H1 (cell line): ENCODE measurements at regions not wholly inside any gene's neighbourhood (a gene's known extent, or its start where the extent isn't known, plus 50 kb on each side); places are given as distances from the start of the nearest gene placed in this dataset.

Source experiments
- CTCF ChIA-PET: fragments of 300-600 bp; sonication (Branson Sonifier 250); formaldehyde crosslinking; loops from one replicate; lab custom pipeline; 2021; ENCODE audit not compliant: partially characterized antibody; lab: Charles Lee
- POLR2A ChIA-PET: fragments of 300-600 bp; sonication (Branson Sonifier 250); formaldehyde crosslinking; loops from one replicate; lab custom pipeline; 2021; ENCODE audit warnings: inconsistent platforms; ENCODE audit not compliant: partially characterized antibody; lab: Charles Lee
- DNase-seq, 2 experiments: peaks; one replicate each; pipeline versions ENCODE4 v3.0.0 to v3.0.0-alpha.2; 2010 to 2022; ENCODE audit warnings: low spot score in 2 of 2, low read depth in 1 of 2, mixed read lengths in 1 of 2
- FAIRE-seq: peaks from 2 replicates; lab custom pipeline; 2011; peaks lifted over from hg19 to GRCh38; lab: Jason Lieb, UNC
- H2AFZ ChIP-seq: 2 replicates; pipeline ENCODE4 v1.8.1; 2012; ENCODE audit warnings: low read length, inconsistent platforms
- H2AK5ac ChIP-seq: 2 replicates; pipeline ENCODE4 v1.6.1; 2013; ENCODE audit warnings: low read depth, low read length
- H2BK120ac ChIP-seq: replicated peaks from 2 replicates; pipeline ENCODE3; 2013; ENCODE audit warnings: low read depth, low read length, inconsistent platforms
- H2BK12ac ChIP-seq: 2 replicates; pipeline ENCODE4 v1.6.1; 2013; ENCODE audit warnings: low read depth, low read length
- H2BK15ac ChIP-seq: 2 replicates; pipeline ENCODE4 v1.6.1; 2013; ENCODE audit warnings: low read length
- H2BK20ac ChIP-seq: 2 replicates; pipeline ENCODE4 v1.6.1; 2013; ENCODE audit warnings: low read length
- H2BK5ac ChIP-seq: 2 replicates; pipeline ENCODE4 v1.6.1; 2013; ENCODE audit warnings: low read depth, low read length
- H3K14ac ChIP-seq: 2 replicates; pipeline ENCODE4 v1.6.1; 2013; ENCODE audit warnings: inconsistent platforms; ENCODE audit not compliant: insufficient read length
- H3K18ac ChIP-seq: 2 replicates; pipeline ENCODE4 v1.6.1; 2013; ENCODE audit warnings: low read length; ENCODE audit errors: extremely low read depth
- H3K23ac ChIP-seq: 2 replicates; pipeline ENCODE4 v1.6.1; 2013; ENCODE audit warnings: inconsistent platforms; ENCODE audit not compliant: insufficient read length
- H3K23me2 ChIP-seq: 2 replicates; pipeline ENCODE4 v1.6.1; 2013; ENCODE audit warnings: low read depth, low read length
- H3K27ac ChIP-seq: 2 replicates; pipeline ENCODE4 v1.6.1; 2011; ENCODE audit warnings: low read depth, low read length, inconsistent platforms
- H3K27me3 ChIP-seq, 4 experiments: replicated peaks in 1 of 4; 1 replicate in 1 of 4; 2 replicates in 3 of 4; pipeline versions ENCODE4 v1.6.1 to v1.8.1; 2011 to 2013; ENCODE audit warnings: low read length in 3 of 4, mild to moderate bottlenecking in 3 of 4, inconsistent platforms in 2 of 4, mixed read lengths in 2 of 4, moderate library complexity in 1 of 4; ENCODE audit not compliant: control insufficient read depth in 3 of 4, insufficient read depth in 3 of 4; ENCODE audit errors: extremely low read depth in 1 of 4
- H3K36me3 ChIP-seq, 4 experiments: 2 replicates each; pipeline versions ENCODE4 v1.6.1 to v1.8.1; 2011 to 2013; ENCODE audit warnings: mild to moderate bottlenecking in 4 of 4, low read length in 3 of 4, moderate library complexity in 2 of 4, control low read depth in 1 of 4, inconsistent platforms in 1 of 4; ENCODE audit not compliant: insufficient read depth in 4 of 4, control insufficient read depth in 2 of 4
- H3K4ac ChIP-seq: replicated peaks from 2 replicates; pipeline ENCODE3; 2013; ENCODE audit warnings: low read length, low read depth, mixed read lengths, inconsistent platforms; ENCODE audit not compliant: insufficient read length
- H3K4me1 ChIP-seq, 4 experiments: replicated peaks in 1 of 4; 1 replicate in 1 of 4; 2 replicates in 3 of 4; pipeline versions ENCODE4 v1.6.1 to v1.8.1; 2011 to 2013; ENCODE audit warnings: low read length in 3 of 4, inconsistent platforms in 2 of 4, mixed read lengths in 1 of 4; ENCODE audit not compliant: insufficient read depth in 4 of 4, control insufficient read depth in 3 of 4
- H3K4me2 ChIP-seq, 2 experiments: 2 replicates each; pipeline versions ENCODE4 v1.6.1 to v1.8.1; 2011 to 2013; ENCODE audit warnings: low read depth in 2 of 2, low read length in 2 of 2, control low read depth in 1 of 2, inconsistent platforms in 1 of 2, mild to moderate bottlenecking in 1 of 2; ENCODE audit not compliant: insufficient read depth in 1 of 2
- H3K4me3 ChIP-seq, 4 experiments: fragments of 200-600, 300-600 bp in 1 of 4; sonication (generic), shearing (Covaris generic), sonication (Bioruptor Twin) in 1 of 4; 2 replicates each; pipeline versions ENCODE4 v1.5.1 to v1.8.1; 2011 to 2016; ENCODE audit warnings: low read length in 4 of 4, low read depth in 3 of 4, control low read depth in 2 of 4, inconsistent platforms in 2 of 4, mild to moderate bottlenecking in 2 of 4, mixed read lengths in 1 of 4, moderate library complexity in 1 of 4; ENCODE audit not compliant: insufficient read depth in 2 of 4; ENCODE audit errors: extremely low read depth in 1 of 4
- H3K56ac ChIP-seq: replicated peaks from 2 replicates; pipeline ENCODE3; 2013; ENCODE audit warnings: low read depth, mild to moderate bottlenecking, mixed read lengths, low read length, inconsistent platforms; ENCODE audit not compliant: insufficient read length
- H3K79me1 ChIP-seq: 2 replicates; pipeline ENCODE4 v1.6.1; 2013; ENCODE audit warnings: low read depth, low read length, control low read depth
- H3K79me2 ChIP-seq, 2 experiments: 2 replicates each; pipeline versions ENCODE4 v1.6.1 to v1.8.1; 2012 to 2013; ENCODE audit warnings: low read length in 2 of 2, mild to moderate bottlenecking in 2 of 2, inconsistent platforms in 1 of 2; ENCODE audit not compliant: insufficient read depth in 2 of 2, control insufficient read depth in 1 of 2
- H3K9ac ChIP-seq, 4 experiments: replicated peaks in 1 of 4; 1 replicate in 1 of 4; 2 replicates in 3 of 4; pipeline versions ENCODE4 v1.6.1 to v1.8.1; 2011 to 2013; ENCODE audit warnings: low read depth in 3 of 4, low read length in 3 of 4, control low read depth in 2 of 4, mild to moderate bottlenecking in 2 of 4, moderate library complexity in 2 of 4, inconsistent platforms in 1 of 4; ENCODE audit errors: extremely low read depth in 1 of 4
- H3K9me3 ChIP-seq, 2 experiments: 2 replicates each; pipeline versions ENCODE4 v1.6.1 to v1.8.1; 2012 to 2013; ENCODE audit warnings: mild to moderate bottlenecking in 2 of 2, moderate library complexity in 2 of 2, control low read depth in 1 of 2, inconsistent platforms in 1 of 2, low read depth in 1 of 2, low read length in 1 of 2, mixed read lengths in 1 of 2; ENCODE audit not compliant: insufficient read depth in 2 of 2
- H4K20me1 ChIP-seq, 2 experiments: replicated peaks in 1 of 2; 2 replicates each; pipeline versions ENCODE3 to v1.8.1; 2011 to 2013; ENCODE audit warnings: inconsistent platforms in 2 of 2, low read length in 2 of 2, mild to moderate bottlenecking in 1 of 2; ENCODE audit not compliant: insufficient read depth in 2 of 2, control insufficient read depth in 1 of 2
- H4K5ac ChIP-seq: 2 replicates; pipeline ENCODE4 v1.6.1; 2013; ENCODE audit warnings: low read length, low read depth, mixed read lengths, inconsistent platforms; ENCODE audit not compliant: insufficient read length
- H4K8ac ChIP-seq: 2 replicates; pipeline ENCODE4 v1.8.0; 2013; ENCODE audit warnings: mild to moderate bottlenecking, moderate library complexity, low read length, inconsistent platforms; ENCODE audit not compliant: insufficient read depth; ENCODE audit errors: extremely low read depth
- H4K91ac ChIP-seq: replicated peaks from 2 replicates; pipeline ENCODE3; 2013; ENCODE audit warnings: low read length, mixed read lengths, inconsistent platforms; ENCODE audit not compliant: insufficient read length
- ASH2L ChIP-seq: fragments of 200-600, 300-600 bp; sonication (generic); IDR thresholded peaks from one replicate; pipeline ENCODE4 v1.7.1; 2017; ENCODE audit warnings: low read length
- BACH1 ChIP-seq: IDR thresholded peaks from 2 replicates; pipeline ENCODE4 v1.6.1; 2012; ENCODE audit warnings: low read length, improper control_type of control experiment
- BCL11A ChIP-seq, 2 experiments: IDR thresholded peaks; one replicate each; pipeline ENCODE4 v1.6.1; 2011; ENCODE audit warnings: low read depth in 2 of 2, low read length in 2 of 2, mild to moderate bottlenecking in 2 of 2
- CHD2 ChIP-seq: IDR thresholded peaks from 2 replicates; pipeline ENCODE4 v1.6.1; 2012; ENCODE audit warnings: low read length, improper control_type of control experiment
- RFX5 ChIP-seq: IDR thresholded peaks from 2 replicates; pipeline ENCODE4 v1.6.1; 2011; ENCODE audit warnings: low read depth, low read length, improper control_type of control experiment, borderline replicate concordance
- WGBS, 2 experiments: shearing (Covaris generic) in 1 of 2; methylation state at CpG; one replicate each; pipeline versions ENCODE4 v1.1.6 to v1.1.7; 2013 to 2015; ENCODE audit warnings: low lambda C conversion rate in 2 of 2, mixed read lengths in 2 of 2, inconsistent platforms in 1 of 2, low coverage in 1 of 2, missing lambda C conversion rate in 1 of 2; ENCODE audit not compliant: insufficient replicate concordance in 2 of 2, insufficient coverage in 1 of 2, insufficient read length in 1 of 2; ENCODE audit errors: extremely low coverage in 1 of 2, missing lambda C conversion rate in 1 of 2; 5-methylcytosine and 5-hydroxymethylcytosine counted together
- TF ChIP-seq, protein P1 (sequence below): IDR thresholded peaks from 2 replicates; pipeline ENCODE4 v1.6.1; 2012; ENCODE audit warnings: low read length, inconsistent platforms

DNA sequence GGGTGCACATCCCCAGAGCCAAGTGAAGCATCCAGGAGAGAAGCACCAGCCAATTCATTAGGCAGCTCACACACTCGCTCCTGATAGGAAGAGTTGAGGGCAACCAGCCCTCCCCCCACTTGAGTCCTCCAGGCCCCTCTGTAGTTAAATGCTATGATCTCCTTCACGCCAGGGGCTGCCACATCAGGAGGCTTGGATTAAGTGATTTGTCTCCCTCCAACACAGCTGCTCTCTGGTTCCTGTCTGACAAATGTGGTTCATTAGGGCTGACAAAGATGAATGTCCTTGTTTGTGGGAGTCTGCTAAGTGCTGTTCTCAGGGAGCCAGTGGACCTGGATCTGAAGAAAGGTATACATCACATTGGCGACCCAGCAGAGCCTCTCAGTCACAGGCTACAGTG lies 94.5 kb upstream of the WSCD1 start:
- H3K9me3 ChIP-seq: peaks cover 5 to 9% of the 10 kb centered on the region in 2 experiments; a peak in 2 of 4 replicates
- DNase-seq (no peak), FAIRE-seq (no peak)
- no peak overlapping the region for H3K23ac ChIP-seq
- no peak overlapping the region for H4K5ac ChIP-seq
- H2AK5ac ChIP-seq: no peak overlapping the region
- H3K18ac ChIP-seq: no peak overlapping the region
- H4K8ac ChIP-seq: no peak overlapping the region
- no peak overlapping the region for H3K4me2 ChIP-seq
- no peak overlapping the region for H3K27ac ChIP-seq
- no peaks in the 10 kb centered on the region for H3K79me1 ChIP-seq
- no peaks in the 10 kb centered on the region for H3K27me3 ChIP-seq
- no peak overlapping the region for H2BK120ac ChIP-seq
- CTCF ChIA-PET: interaction anchor here (1.0 to 1.3 kb wide), 4 partner anchors 23 to 182 kb away, joined by 3 to 4 read pairs (median 3); no protein-coding TSS in a partner anchor
- no peaks in the 10 kb centered on the region; a peak in 1 of 7 replicates for H3K4me1 ChIP-seq
- H3K14ac ChIP-seq: no peak overlapping the region
- no peak overlapping the region for H2BK12ac ChIP-seq
- no peak overlapping the region for H3K4me3 ChIP-seq
- 92% methylated on average over 3 of the region's 3 CpGs; no CpG with 5 or more reads in 1 of the 2 experiments for WGBS, 2 experiments
- H2BK5ac ChIP-seq: no peak overlapping the region
- H3K79me2 ChIP-seq: no peaks in the 10 kb centered on the region
- no peak overlapping the region for H3K4ac ChIP-seq
- H2BK20ac ChIP-seq: no peak overlapping the region
- H3K9ac ChIP-seq: no peak overlapping the region
- no peaks in the 10 kb centered on the region for H4K20me1 ChIP-seq
- H2BK15ac ChIP-seq: no peak overlapping the region
- TF ChIP-seq ASH2L (no peak), RFX5 (no peak), BCL11A (IDR thresholded peaks at IDR 0.05; ENCODE audit: low read depth in 2 of 2, low read length in 2 of 2) (no peak), BACH1 (no peak), CHD2 (no peak)
- TF ChIP-seq, protein P1, sequence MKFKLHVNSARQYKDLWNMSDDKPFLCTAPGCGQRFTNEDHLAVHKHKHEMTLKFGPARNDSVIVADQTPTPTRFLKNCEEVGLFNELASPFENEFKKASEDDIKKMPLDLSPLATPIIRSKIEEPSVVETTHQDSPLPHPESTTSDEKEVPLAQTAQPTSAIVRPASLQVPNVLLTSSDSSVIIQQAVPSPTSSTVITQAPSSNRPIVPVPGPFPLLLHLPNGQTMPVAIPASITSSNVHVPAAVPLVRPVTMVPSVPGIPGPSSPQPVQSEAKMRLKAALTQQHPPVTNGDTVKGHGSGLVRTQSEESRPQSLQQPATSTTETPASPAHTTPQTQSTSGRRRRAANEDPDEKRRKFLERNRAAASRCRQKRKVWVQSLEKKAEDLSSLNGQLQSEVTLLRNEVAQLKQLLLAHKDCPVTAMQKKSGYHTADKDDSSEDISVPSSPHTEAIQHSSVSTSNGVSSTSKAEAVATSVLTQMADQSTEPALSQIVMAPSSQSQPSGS: no peak
- TF ChIP-seq, all 59 proteins: peak for 0
- Histone ChIP-seq H3K23me2 (no peaks in the 10 kb centered on the region), H4K91ac (no peak overlapping the region), H3K36me3 (no peaks in the 10 kb centered on the region; a peak in 1 of 8 replicates), H3K56ac (no peak overlapping the region), H2AFZ (no peak overlapping the region)
- POLR2A ChIA-PET: no interaction called here
